GM12873 (cell line): ENCODE measurements at regions not wholly inside any gene's neighbourhood (a gene's known extent, or its start where the extent isn't known, plus 50 kb on each side); places are given as distances from the start of the nearest gene placed in this dataset.

Source experiments
- TF ChIP-seq, protein P1 (sequence below): IDR thresholded peaks from 2 replicates; pipeline ENCODE4 v1.5.1; 2012; ENCODE audit warnings: low read depth, mild to moderate bottlenecking, moderate library complexity, low read length, control low read depth; ENCODE audit not compliant: insufficient read depth; ENCODE audit errors: missing control alignments

DNA sequence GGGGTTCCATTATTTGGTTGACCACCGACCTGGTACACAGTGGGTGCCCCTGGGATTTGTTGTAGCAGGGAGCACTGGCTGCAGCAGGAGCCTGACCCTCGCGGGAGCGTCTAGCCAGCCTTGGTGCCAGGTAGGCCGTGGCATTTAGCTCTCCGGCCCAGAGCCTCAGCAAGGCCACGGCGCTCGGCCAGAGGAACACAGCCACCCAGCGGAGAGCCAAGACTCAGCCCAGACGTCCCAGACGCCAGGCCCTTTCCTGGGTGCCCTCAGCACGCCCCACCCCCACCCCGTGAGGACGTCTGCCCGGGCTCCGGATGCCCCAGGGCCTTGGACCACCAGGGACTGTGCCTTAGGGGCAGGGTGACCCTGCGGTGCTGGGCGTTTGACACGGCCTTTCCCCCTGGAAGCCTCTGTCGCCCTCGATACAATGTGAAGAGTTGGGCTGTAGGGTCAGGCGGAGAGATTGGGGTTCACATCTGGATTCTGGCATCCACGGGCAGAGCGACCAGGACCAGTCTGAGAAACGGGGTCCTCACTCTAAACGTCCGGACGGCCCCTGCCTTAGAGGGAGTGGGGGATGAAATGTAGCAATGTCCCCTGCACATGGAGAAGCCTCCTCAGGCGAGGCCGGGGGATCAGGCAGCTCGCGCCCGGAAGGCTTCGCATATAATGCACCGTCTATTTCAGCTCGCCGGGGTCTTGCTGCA, 99.2 kb upstream of the FGF3 start:
- TF ChIP-seq, protein P1, sequence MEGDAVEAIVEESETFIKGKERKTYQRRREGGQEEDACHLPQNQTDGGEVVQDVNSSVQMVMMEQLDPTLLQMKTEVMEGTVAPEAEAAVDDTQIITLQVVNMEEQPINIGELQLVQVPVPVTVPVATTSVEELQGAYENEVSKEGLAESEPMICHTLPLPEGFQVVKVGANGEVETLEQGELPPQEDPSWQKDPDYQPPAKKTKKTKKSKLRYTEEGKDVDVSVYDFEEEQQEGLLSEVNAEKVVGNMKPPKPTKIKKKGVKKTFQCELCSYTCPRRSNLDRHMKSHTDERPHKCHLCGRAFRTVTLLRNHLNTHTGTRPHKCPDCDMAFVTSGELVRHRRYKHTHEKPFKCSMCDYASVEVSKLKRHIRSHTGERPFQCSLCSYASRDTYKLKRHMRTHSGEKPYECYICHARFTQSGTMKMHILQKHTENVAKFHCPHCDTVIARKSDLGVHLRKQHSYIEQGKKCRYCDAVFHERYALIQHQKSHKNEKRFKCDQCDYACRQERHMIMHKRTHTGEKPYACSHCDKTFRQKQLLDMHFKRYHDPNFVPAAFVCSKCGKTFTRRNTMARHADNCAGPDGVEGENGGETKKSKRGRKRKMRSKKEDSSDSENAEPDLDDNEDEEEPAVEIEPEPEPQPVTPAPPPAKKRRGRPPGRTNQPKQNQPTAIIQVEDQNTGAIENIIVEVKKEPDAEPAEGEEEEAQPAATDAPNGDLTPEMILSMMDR = no peak

DNA sequence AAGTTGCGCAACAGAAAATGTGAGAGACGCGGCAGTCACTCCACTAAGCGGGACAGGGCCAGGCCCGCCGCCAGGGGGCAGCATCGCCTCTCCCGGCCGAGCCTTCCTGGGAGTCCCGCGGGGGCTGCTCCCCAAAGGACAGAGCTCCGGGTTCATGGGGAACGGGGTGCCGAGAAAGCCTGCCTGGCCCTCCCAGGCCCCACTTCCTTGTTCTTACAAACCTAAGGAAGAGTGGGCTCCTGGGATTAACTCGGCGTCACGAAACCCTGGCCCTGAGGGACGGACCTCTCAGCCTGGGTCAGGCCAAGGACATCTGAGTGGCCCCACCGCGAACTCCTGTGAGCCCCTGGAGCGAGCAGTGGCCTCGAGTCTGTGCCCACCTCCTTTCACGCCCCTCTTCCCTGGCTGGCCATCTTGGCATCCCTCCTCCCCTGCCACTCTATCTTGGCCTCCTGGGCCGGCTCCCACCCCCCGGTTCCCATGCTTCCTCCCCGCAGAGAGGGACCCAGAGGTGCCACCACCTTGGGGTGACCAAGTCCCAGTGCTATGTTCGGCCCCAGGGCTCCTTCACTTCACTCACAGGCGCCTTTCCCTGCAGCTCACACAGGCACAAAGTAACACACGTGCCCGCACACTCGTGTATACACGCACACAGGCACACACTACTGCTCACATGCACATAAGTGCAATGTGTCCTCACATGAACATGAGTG, 99.9 kb upstream of the FGF3 start:
- TF ChIP-seq, protein P1 = peak; percentile 84

DNA sequence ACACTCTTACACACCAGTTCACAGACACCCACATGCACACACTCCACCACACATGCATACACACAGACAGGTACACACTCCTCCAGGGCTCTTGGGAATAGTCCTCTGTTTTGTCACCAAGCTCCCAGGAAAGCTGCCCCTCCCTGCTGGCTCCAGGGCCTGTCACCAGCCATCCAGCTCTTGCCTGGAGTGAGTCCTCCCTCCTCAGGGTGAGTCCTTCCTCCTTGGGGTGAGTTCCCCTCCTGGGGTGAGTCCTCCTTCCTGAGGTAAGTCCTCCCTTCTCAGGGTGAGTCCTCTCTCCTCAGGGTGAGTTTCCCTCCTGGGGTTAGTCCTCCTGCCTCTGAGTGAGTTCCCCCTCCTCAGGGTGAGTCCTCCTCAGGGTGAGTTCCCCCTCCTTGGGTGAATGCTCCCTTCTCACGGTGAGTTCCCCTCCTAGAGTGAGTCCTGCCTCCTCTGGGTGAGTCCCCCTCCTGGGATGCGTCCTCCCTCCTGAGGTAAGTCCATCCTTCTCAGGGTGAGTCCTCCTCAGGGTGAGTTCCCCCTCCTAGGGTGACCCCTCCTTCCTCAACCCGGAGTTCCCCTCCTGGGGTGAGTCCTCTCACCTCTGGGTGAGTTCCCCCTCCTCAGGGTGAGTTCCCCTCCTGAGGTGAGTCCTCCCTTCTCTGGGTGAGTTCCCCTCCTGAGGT, 100.6 kb upstream of the FGF3 start:
- TF ChIP-seq, protein P1 = no peak

DNA sequence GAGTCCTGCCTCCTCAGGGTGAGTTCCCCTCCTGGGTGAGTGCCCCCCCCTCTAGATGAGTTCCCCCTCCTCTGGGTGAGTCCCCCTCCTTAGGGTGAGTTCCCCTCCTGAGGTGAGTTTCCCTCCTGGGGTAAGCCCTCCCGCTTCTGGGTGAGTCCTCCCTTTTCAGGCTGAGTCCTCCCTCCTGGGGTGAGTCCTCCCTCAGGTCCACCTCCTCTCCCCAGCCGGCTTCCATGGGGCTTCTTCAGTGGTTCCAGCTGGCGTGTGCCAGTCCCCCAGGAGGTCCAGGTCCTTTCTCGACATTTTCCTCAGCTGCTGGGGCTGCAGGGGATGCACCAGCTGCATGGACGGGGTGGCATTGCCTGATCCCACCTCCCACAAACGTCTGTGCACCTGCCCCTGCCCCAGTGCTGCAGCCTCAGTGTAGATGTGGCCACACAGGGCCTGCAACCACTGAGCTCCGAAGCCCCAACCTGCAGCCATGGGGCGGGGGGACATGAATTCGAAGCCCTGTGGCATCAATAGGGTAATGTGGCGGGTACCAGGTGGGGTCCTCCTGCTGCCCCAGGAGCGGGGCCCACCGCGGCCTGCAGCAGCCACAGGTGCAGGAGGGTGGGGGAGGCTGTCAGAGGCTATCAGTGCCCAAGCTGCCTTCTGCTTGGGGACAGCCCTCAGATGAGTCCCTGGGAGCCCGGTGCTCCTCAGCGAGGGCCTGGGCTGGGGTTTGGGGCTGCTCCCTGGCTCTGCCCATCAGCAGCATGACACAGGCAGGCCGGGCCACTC, 101.3 kb upstream of the FGF3 start:
- TF ChIP-seq, protein P1 = no peak

DNA sequence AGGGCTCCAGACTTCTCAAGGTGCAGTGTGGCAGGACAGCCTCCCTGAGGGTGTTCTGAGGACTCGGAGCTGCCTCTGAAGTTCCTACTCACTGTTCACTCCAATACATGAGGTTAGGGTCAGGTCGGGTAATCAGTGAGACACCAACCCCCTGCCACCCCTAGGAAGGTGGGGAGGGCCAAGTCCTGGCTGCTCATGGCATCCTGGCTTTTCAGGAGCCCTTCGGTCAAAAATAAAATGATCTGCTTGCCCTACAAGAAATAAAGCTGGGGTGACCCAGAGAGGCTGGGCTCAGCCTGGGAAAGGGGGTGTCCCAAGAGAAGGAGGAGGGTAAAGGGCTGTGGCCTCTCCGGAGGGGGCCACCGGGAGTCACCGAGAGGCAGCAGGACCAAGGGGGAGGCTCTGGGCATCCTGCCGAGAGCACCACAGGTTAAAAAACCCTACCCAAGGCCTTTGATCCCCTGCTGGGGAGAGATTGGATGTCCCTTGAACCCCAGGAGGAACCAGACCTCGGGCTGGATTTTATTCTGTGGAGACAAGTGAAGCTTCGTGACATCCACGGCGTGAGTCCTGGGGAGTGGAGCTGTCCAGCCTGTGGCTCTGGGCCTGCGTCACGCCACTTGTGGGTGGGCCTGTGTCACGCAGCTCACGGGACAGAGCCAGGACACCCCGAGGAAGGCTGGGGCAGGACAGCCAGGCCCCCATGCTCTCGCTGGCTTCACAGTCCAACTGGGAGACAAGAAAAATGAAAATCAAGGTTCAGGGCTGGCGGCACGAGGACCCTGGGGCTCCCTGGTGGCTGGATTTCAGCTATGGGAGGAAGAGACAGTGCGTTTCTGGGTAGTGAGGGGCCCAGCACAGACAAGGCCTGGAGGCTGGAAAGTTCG, 102.2 kb upstream of the FGF3 start:
- TF ChIP-seq, protein P1 = no peak

DNA sequence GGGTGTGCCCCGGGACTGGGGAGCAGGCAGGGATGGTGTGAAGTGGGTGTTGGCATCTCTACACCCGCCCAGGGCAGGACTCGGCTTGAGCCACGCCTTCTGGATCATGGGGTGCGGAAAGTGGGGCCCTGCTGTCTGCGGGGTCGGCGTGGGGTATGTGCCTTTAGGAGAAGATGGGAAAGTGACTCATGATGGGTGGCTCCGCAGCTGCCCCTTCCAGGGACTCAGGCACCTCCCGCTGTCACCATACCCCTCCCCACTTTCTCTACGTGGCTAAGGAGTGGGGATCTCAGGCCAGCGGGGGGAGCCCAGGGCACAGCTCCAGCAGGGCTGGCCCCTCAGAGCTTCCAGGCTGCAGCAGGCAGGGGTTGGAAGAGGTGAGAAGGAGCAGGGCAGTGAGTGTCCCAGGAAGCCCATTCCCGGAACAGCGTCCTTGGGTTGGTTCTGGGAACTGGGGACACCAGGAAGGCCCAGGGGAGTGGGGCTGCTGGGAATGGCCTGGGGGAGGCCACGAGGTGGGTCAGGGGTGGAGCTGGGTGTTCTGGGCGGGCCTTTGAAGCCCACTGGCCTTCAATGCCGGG, 102.9 kb upstream of the FGF3 start:
- TF ChIP-seq, protein P1 = no peak
